NCI-H2227 (cell line): ENCODE measurements at regions not wholly inside any gene's neighbourhood (a gene's known extent, or its start where the extent isn't known, plus 50 kb on each side); places are given as distances from the start of the nearest gene placed in this dataset.

Experiments
- DNase-seq: peaks from one replicate; lab custom pipeline; 2025; ENCODE audit not compliant: unreplicated experiment; lab: John Stamatoyannopoulos, UW

GRCh38 chr9:79001012-79001411 is 570.8 kb upstream of the TLE4 start:
- no peak for DNase-seq

DNA sequence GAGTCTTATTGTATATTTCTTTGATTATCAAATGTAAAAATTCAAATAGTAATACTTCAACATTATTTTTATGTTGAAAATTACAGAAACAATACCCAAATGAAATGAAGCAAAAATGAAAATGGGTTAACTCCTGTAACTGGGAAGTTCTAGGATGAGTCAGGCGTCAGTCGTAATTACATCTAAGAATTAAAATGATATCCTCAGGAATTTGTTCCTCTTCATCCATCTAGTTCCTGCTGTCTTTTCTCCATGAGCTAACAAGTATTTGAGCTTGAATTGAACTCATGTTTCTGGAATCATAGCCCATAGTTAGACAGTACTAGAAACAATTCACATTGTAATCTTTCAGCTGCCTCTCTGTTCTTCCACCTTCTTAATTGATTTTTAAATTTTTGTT is 568.3 kb upstream of the TLE4 start:
- DNase-seq = no peak

- DNase-seq = no peak
These were observed 567.7 kb upstream of the TLE4 start for GRCh38 chr9:79004032-79004431.

DNA sequence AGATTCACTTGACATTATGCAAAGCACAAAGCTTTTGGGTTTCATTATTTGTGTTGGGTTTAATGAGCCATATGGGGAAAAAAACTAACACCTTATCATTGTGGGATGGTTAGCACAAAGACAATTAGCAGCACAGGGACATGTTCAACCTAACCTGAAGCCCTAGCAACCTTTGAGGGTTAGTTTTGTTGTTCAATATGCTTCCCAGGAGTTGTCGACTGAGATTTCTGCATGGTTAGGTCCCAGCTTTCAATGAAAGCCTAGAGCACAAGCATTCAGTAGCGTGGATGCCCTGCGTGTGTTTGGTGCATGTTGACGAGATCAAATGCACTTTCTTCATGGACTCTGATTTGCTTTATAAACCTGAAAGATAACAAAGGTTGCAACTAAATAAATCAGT is 565.2 kb upstream of the TLE4 start:
- DNase-seq = no peak

DNA sequence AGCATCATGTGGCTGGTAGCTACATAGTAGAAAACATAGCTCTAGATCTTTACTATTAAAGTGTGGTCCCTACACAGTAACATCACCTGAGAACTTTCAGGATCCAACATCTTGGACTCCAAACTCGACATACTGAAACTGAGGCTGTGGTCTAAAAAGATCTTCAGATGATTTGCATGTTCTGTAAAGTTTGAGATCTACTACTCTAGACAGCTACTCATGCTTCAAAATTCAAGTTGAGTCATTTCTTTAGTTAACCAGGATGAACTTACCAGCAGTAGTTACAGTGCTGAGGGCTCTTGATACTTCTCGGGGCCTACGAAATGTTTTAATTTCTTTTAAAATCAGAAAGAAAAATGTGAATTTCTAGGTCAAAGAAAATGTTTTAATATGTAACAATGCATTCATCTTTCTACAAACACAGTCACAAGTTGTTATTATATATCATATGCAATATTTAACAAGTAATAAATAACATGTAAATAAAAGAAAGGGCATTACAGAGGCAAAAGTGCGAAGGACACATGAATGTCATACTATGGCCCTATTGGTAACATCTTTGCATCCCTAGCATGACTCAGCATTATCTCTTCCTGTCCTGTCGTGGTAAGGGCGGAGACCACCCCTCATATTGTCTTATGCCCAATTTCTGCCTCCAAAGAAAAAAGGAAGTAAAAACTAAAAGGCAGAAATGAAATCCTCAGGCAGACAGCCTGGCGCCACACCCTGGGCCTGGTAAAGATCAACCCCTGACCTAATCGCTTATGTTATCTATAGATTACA is 563.9 kb upstream of the TLE4 start:
- no peak for DNase-seq

DNA sequence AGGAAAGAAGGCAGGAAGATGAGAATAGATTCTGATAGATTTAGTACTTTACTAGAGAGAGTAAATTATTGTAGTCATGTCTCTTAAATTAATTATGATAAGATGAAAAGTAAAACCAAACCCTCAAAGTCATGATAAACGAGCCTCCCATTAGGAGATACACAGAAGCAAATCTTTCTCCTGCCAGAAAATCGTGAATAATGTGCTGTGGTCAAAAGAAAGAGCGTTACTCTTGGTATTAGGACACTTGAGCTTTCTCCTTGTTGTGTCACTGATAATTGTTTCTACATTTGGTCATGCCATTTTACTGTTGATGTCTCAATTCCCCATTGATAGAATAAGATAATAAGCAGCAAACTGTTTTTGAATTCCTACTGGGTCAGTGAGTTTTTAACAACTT is 562.8 kb upstream of the TLE4 start:
- DNase-seq = no peak

GRCh38 chr9:79011461-79011860 is 560.3 kb upstream of the TLE4 start:
- no peak for DNase-seq

DNA sequence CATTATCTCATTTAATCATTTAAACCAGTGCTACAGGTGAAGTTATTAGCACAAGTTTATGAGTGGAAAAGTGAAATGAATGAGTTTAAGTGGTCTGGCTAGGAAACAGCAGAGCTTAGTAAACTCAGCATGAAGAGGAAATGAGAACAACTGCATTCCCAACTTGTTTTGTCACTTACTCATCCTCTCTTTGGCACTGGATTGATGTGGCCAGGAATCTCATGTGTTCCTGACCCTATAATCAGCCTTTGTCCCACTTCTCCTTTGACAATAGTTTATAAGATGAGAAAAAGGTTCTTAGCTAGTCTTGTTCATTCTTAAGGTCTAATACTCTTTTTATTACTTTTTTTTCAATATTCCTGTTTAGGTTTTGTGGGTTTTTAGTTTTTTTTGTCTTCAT is 559.2 kb upstream of the TLE4 start:
- no peak for DNase-seq

DNA sequence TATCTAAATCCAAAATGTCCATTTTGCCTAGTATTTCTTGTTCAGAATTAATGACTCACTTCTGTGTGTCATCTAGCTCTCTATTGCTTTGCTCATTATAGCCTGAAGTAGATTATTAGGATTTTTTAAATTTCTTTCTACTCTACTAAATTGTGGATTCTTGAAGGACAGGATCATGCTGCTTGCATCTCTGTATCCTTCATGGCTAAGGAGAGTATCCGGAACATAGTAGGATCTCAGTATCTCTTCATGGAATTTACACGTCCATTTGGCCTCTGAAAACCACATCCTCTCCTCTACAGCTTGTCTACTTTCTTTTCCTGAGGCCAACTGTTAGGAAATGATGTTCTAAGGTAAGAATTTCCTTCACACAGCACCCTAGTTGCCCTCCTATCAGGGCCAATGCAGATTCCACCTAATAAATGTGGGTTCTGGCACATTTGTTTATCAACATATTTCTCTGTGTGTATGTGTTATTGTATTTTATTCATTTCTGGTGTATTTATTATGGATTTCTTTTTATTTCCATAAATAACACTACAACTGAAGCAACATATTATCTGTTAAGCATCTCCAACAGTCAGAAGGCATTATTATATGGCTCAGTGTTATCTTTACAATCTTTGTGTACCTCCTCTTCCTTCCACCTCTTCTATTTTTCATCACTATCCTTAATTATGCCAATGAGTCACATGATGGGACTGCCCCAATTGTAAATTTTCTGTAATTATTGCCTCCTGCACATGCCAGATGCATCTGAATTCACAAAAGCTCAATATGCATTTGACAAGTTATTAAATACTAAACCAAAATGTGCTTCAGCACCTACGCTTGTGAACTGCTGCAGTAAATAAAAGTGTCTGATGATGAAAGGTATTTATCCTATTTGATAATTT is 557.8 kb upstream of the TLE4 start:
- DNase-seq = no peak

DNA sequence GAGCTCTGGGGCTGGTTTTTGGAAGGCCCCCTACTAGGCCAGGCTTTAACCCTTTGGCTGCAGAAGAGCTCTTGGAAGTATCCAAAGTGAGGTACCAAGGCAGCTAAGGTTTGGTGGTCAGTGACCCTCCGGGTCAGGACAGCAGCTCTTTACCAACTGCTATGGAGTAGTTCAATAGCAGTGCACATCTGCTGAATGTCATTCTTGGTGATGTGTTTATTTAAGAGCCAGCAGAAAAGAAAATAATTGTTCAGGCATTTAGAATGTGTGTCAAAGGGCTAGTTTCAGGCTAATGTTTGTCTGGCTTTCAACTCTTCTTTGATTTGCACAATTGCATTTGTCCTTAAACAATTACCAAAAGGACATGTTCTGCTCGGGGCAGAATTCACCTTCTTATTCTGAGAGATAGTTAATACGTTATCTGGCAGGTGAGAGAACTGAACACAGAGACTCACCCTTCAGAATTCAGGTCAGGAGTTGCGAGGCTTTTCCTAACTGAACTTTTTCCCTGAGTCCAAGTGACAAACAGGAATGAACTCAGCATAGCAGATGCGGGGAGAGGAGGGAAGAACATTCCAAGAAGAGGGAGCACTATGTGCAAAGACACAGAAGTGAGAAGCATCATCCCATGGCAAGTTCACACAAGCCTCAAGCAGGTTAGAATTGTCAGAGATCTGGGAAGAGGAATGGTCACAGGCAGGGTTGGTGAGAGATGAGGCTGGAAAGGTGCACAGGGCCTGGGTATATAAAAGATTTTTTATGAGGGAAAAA is 556.7 kb upstream of the TLE4 start:
- DNase-seq = peak; percentile 5

GRCh38 chr9:79015951-79016350 is 555.8 kb upstream of the TLE4 start:
- DNase-seq = peak; percentile 16

DNA sequence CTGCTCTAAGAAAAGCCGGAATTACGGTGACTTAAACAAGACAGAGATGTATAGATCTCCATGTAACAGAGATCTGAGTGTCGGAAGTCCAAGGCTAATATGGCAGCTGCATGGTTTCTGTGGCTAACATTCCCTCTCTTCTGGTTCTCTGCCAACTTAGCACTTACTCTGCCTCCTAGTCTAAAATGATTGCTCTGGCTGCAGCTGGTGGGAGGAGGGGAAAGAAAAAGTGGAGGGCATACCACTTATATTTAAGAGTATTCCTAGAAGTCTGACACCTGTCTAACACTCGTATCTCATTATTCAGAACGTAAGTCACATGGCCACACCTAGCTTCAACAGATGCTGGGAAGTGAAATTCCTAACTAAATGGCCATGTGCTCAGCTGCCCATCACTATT is 551.5 kb upstream of the TLE4 start:
- peak; percentile 15 for DNase-seq

DNA sequence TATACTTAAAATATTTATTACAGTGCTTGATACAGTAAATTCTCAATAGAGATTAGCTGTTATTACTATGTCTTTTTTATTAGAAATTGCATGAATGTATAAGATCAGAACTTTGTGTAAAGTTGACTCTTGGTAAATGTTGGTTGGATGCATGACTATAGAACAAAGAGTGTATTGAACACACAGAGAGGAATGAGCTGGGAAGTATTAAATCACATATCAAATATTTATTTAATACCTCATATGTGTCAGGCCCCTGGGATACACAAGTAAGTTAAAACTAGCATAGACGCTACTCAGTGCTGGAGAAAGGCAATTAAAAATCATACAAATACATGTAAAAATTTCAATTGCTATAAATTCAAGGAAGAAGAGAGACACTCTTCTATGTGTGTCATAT is 550.7 kb upstream of the TLE4 start:
- DNase-seq = no peak

GRCh38 chr9:79023134-79023580 is 548.6 kb upstream of the TLE4 start:
- DNase-seq = no peak

- peak; percentile 33 for DNase-seq
These were observed 545.4 kb upstream of the TLE4 start for GRCh38 chr9:79026316-79026715.

- no peak for DNase-seq
These were observed 543.7 kb upstream of the TLE4 start for GRCh38 chr9:79028101-79028500.

DNA sequence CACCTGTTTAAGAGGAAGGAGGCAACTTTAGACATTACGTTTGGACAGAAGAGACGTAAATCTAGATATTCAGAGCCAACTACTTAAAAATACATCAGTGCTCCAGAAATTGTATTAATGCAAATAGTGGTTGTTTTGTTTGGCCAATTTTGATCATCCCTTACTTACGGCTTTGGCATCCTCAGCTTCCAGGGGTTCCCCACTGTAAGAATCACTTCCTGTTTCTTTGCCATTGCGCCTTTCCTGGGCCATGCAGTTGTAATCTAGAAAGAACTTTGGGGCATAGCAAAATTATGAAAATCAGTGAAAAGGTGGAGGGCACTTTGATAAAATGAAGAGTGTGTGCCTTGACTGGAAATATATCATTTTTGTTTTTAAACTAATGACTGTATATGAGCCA is 537.2 kb upstream of the TLE4 start:
- DNase-seq = no peak

- no peak for DNase-seq
These were observed 534.4 kb upstream of the TLE4 start for GRCh38 chr9:79037338-79037737.

- no peak for DNase-seq
These were observed 531.1 kb upstream of the TLE4 start for GRCh38 chr9:79040671-79041070.

- DNase-seq = no peak
These were observed 530.5 kb upstream of the TLE4 start for GRCh38 chr9:79041266-79041665.

- peak; percentile 14 for DNase-seq
These were observed 527.8 kb upstream of the TLE4 start for GRCh38 chr9:79043916-79044315.
